ENCODE measurements at regions not wholly inside any gene's neighbourhood (a gene's known extent, or its start where the extent isn't known, plus 50 kb on each side); places are given as distances from the start of the nearest gene placed in this dataset.

DNA sequence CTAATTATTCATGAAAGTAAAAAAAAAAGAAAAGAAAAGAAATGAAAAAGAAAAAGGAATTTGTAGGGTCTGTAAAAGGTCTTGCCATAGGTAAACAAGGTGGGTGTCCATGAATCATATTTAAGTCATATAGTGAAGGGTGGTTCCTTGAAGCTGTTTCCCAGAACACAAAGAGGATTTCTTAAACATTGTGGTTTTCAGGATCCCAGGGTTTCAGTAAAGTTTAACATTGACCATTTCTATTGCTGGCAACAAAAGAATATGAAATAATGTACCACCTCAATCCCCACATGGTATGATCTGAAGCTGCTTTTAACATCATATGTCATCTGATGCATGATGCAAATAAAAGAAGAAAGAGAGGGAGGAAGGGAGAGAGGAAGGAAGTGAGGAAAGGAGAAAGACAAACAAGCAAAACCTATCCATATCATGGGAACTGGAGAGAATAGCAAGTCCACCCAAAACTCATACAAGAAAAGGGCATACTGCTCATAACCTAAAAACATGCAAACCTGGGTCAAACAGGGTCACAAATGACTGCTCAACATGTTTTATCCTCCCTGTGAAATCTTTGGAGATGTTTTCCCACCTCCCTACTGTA lies 663.5 kb downstream of the SORCS1 start:
- TF ChIP-seq, protein P1, sequence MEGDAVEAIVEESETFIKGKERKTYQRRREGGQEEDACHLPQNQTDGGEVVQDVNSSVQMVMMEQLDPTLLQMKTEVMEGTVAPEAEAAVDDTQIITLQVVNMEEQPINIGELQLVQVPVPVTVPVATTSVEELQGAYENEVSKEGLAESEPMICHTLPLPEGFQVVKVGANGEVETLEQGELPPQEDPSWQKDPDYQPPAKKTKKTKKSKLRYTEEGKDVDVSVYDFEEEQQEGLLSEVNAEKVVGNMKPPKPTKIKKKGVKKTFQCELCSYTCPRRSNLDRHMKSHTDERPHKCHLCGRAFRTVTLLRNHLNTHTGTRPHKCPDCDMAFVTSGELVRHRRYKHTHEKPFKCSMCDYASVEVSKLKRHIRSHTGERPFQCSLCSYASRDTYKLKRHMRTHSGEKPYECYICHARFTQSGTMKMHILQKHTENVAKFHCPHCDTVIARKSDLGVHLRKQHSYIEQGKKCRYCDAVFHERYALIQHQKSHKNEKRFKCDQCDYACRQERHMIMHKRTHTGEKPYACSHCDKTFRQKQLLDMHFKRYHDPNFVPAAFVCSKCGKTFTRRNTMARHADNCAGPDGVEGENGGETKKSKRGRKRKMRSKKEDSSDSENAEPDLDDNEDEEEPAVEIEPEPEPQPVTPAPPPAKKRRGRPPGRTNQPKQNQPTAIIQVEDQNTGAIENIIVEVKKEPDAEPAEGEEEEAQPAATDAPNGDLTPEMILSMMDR (IDR thresholded peaks at IDR 0.05; ENCODE audit: poor library complexity): no peak
- no peak for TF ChIP-seq EZH2 (IDR thresholded peaks at IDR 0.05; ENCODE audit: borderline replicate concordance)
